CD4-positive, alpha-beta T cell treated with Interleukin-4 for 4 hours (primary cell): ENCODE measurements at regions not wholly inside any gene's neighbourhood (a gene's known extent, or its start where the extent isn't known, plus 50 kb on each side); places are given as distances from the start of the nearest gene placed in this dataset.
"Not testable (repeated sequence)": the region's sequence is repeated elsewhere in the genome, so short reads cannot be mapped to it uniquely, and the experiment has no call there.

Source experiments
- DNase-seq: peaks from one replicate; pipeline ENCODE4 v3.0.0-alpha.2; 2020

DNA sequence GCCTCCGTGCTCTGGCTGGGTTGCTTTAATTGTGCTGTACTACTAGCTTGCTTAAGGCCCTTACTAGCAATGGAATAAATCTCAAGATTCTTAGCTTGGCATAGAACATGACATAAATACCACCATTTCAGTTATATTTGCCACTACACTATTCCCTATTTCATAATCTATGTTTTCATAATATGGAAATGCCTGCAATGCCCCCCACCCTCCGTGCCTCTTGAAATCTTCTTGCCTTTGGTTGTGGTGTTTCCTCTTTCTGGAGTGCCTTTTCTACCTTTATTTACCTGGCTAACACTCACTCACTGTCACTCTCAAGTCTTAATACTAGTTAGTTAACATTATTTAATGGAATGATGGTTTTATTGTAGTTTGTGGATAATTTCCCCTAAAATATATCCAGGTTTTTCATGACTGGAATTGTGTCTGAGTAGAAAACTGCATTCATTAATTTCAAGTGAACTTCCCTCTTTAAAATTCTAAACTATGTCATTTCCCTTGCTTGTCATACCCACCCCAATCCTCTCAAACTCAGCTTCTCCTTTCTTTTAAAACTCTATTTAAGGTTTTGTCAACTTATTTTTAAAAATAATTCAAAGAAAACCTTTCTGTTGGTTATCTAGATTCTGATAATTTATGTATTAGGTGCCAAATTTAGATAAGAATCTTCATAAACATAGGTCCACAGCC is 521.7 kb upstream of the DAB2 start:
- DNase-seq, result no peak

- no peak for DNase-seq
Measured at GRCh38 chr5:39945870-39946269, 521.1 kb upstream of the DAB2 start.

- no peak for DNase-seq
Measured at GRCh38 chr5:39943811-39944210, 519.0 kb upstream of the DAB2 start.

DNA sequence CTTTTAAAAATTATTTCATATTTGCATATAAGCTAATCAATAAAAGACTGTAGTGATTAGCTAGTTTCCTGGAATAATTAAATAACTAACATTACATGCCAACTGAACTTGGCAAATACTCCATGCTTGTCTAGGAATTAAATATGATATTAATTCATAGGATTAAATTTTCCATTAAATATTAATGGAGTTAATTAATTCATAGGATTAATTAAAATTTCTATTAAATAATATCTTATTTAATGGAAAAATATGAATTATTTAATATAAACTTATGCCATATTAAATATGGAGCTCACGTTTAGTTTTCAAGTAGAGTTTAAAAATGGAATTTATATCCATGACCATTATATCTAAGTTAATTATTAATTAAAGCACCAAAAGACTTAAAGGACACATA is 517.8 kb upstream of the DAB2 start:
- DNase-seq, result no peak

DNA sequence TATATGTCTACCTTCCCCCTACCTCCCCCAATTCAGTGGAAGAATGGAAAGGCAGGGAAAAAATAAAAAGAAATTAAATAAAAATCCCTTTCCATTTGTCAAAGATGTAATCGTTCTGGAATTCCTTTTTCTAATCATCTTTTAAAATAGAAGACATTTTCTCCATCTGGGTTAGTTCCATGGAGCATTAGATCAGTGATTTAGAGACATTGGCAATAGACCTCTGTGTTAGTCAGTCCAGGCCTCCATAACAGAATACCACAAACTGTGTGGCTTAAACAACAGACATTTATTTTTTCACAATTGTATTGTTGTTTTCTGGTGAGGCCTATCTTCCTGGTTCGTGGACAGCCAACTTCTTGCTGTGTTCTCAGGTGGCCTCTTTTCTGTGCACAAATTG is 516.6 kb upstream of the DAB2 start:
- no peak for DNase-seq

DNA sequence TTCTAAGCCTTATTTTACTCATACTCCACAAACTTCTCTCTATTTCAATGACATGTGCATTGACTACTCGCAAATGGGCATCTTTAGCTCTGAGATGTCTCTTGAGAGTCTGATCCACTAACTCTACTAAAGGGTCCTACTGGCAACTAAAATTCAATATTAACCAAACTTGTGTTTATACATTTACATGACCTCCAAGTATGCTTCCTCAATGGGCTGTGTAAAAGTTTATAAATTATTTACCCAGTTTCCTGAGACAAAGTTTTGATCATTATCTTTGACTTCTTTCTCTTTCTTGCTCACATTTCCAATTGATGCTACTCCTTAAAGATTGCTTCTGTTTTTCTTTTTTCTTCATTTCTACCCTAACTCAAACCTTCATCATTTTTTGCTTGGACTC is 510.1 kb upstream of the DAB2 start:
- no peak for DNase-seq

DNA sequence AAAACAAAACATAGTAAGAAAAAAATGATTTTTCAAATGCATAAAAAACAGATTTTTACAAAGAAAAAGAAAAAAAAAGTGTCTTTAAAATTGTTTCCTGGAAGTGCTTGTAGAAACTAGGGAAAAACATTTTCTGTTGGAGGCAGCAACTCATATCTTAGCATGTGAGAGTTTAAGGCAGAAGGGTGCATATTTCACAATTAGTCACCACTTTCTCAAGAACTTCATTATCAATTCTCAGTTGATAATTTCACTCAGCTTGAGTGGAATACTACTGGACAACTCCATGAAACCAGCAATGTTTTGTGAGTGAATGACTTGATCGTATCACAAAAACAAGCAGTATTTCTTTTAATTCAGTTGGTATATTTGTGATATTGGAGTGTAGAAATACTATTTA is 508.3 kb upstream of the DAB2 start:
- no peak for DNase-seq

- no peak for DNase-seq
Measured at GRCh38 chr5:39928709-39929108, 503.9 kb upstream of the DAB2 start.

- no peak for DNase-seq
Measured at GRCh38 chr5:39919876-39920275, 495.1 kb upstream of the DAB2 start.

DNA sequence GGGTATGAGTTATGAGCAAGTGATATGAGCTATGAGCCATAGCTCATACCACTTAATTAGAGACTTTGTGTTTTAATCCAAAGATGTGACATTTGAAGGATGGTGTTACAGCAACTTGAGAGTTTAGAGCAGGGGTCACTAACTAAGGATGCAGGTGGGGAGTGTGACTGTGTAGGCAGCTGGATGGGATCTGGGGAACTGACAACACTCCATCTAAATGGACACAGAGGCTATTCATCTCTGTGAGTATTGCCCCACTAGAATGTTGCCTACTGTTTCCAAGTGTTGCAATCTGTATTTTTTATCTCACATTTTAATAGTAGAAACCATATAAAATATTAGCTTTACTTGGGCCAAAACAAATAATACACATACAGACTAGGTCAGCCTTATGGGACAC is 488.1 kb upstream of the DAB2 start:
- DNase-seq, result no peak

DNA sequence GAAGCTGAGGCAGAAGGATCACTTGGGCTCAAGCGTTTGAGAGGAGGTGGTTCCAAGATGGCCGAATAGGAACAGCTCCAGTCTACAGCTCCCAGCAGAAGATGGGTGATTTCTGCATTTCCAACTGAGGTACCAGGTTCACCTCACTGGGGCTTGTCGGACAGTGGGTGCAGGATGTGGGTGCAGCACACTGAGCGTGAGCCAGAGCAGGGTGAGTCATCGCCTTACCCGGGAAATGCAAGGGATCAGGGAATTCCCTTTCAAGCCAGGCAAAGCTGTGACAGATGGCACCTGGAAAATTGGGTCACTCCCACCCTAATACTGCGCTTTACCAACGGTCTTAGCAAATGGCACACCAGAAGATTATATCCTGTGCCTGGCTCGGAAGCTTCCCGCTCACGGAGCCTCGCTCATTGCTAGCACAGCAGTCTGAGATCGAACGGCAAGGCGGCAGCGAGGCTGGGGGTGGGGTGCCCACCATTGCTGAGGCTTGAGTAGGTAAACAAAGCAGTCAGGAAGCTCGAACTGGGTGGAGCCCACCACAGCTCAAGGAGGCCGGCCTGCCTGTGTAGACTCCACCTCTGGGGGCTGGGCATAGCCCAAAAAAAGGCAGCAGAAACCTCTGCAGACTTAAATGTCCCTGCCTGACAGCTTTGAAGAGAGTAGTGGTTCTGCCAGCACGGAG is 482.6 kb upstream of the DAB2 start:
- DNase-seq, result not testable (repeated sequence)

DNA sequence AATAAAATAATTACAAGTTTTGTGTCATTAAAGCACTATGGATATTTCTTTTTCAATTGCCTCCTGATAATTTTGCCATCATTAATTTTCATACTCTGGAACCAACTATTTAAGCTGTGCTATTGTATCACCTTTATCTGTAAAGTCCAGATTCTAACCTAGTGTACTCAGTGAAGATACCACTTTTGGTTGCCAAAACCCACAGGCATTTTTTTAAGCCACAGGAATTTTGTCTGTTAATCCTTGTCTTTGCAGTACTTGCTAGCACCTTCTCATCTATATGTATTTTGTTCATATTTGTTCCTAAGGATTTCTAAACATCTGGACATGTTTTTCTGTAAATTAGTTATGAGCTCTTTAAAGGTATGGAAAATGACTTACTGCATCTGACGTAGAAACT is 481.4 kb upstream of the DAB2 start:
- DNase-seq, result no peak

DNA sequence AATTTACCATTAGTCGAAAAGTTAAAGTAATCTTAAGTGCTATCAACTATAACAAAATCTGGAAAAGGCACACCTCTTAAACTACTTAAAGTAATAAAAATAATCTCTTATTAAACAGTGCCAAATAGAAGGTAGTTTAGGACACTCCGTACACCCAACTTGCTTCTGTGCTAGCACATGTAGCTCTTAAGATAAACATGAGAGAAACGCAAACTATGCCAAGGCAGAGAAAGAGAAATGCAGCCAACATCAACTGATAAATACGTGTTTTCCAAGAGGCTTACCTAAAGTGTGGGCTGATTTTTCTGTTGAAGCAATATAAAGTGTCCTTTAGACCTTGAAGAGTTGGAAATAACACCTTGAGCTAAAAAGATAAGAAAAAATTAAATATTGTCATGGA is 480.6 kb upstream of the DAB2 start:
- DNase-seq, result no peak

DNA sequence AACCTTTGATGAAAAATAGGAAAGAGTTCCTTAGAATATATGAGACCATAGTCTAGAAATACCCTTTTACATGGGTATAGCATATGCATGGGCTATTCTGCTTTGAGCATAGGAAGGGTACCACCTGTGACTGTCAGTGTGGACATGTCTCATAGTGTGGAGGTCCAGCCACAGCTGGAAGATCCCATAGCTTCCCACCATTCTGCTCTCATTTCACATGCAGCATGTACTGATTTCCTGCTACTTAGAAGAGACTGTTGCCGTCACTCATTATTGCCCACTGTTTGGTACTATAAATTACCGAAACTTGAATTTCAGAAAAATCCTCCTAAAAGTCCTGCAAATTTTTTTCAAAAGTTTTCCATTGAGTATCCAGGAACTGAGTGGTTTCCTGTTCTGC is 477.8 kb upstream of the DAB2 start:
- DNase-seq, result no peak

DNA sequence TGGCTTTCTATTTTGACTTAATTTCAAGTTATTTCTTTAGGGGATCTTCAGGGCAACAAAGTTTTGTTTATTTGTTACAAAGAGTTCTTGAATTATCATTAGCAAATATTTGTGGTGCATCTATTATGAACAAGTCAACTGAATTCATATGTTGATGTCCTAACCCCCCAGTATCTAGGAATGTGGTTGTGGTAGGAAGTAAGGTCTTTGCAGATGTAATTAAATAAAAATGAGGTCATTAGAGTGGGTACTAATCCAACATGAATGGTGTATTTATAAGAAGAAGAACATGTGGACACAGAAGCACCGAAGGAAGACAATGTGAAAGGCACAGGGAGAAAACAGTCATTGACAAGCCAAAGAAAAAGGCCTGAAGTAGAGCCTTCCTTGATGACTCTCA is 474.0 kb upstream of the DAB2 start:
- DNase-seq, result no peak

- DNase-seq, result no peak
Measured at GRCh38 chr5:39896706-39897105, 471.9 kb upstream of the DAB2 start.

- DNase-seq, result no peak
Measured at GRCh38 chr5:39896104-39896503, 471.3 kb upstream of the DAB2 start.

GRCh38 chr5:39892708-39893107 is 467.9 kb upstream of the DAB2 start:
- DNase-seq, result no peak

GRCh38 chr5:39891376-39891775 is 466.6 kb upstream of the DAB2 start:
- no peak for DNase-seq

GRCh38 chr5:39880985-39881384 is 456.2 kb upstream of the DAB2 start:
- DNase-seq, result no peak

GRCh38 chr5:39877479-39877878 is 452.7 kb upstream of the DAB2 start:
- DNase-seq, result no peak

DNA sequence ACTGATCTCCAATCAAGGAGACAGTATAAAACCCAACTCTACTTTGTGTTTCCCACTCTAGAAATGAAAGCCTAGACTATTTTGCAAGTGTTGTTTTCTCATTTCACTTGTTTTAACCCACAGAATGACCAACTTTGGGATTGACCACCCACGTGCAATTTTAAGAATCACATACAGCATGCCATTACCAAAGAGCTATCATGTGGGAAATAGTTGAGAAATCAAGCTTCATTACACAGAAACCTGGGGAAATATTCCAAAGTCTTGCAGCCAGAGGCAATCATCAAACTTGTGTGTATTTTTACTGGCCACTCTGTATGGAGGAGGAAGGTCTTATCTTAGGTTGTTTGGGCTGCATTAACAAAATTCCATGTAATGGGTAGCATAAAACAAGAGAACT is 451.4 kb upstream of the DAB2 start:
- no peak for DNase-seq

GRCh38 chr5:39870137-39870536 is 445.4 kb upstream of the DAB2 start:
- DNase-seq, result no peak

- no peak for DNase-seq
Measured at GRCh38 chr5:39869396-39869795, 444.6 kb upstream of the DAB2 start.

DNA sequence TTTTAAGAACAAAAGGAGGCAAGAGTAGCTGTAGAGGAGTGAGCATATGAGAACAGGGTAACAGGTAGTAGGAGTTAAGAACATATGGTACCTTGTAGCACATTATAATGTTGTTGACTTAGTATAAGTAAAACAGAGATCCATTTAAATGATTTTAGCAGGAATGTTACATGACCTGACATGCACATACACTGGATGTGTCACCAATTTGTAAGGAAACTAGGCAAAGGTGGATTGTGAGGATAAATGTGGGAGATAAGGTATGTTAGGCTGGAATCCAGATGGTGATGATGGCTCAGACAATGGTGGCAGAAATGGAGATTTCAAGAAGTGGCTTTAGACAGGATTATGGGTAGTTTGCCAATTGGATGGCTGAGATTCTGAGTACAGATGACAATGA is 443.1 kb upstream of the DAB2 start:
- DNase-seq, result no peak
